HepG2 (cell line): ENCODE measurements at regions not wholly inside any gene's neighbourhood (a gene's known extent, or its start where the extent isn't known, plus 50 kb on each side); places are given as distances from the start of the nearest gene placed in this dataset.

ENCODE experiments used
- ELF1 ChIP-seq: sonication (generic); formaldehyde crosslinking; IDR thresholded peaks from 2 replicates; pipeline ENCODE4 v1.4.0; 2020; ENCODE audit warnings: missing genetic modification reagents
- ESRRA ChIP-seq: sonication (generic); formaldehyde crosslinking; IDR thresholded peaks from 2 replicates; pipeline ENCODE4 v1.5.1; 2020; ENCODE audit warnings: mild to moderate bottlenecking, low read depth, missing genetic modification reagents
- ETV6 ChIP-seq: sonication (generic); formaldehyde crosslinking; conservative IDR thresholded peaks from 2 replicates; pipeline ENCODE4 v1.4.0; 2020; ENCODE audit warnings: missing genetic modification reagents
- HDAC1 ChIP-seq: sonication (generic); formaldehyde crosslinking; IDR thresholded peaks from 2 replicates; pipeline ENCODE4 v1.5.1; 2020; ENCODE audit warnings: mild to moderate bottlenecking, missing genetic modification reagents
- HNF4G ChIP-seq, 2 experiments: sonication (generic) in 1 of 2; formaldehyde crosslinking in 1 of 2; IDR thresholded peaks; 2 replicates each; pipeline versions ENCODE4 v1.4.0 to v1.6.1; 2011 to 2020; ENCODE audit warnings: borderline replicate concordance in 2 of 2, low read depth in 2 of 2, mild to moderate bottlenecking in 2 of 2, low read length in 1 of 2, missing genetic modification reagents in 1 of 2, moderate library complexity in 1 of 2
- MIXL1 ChIP-seq: IDR thresholded peaks from 2 replicates; pipeline ENCODE4 v1.6.1; 2016
- NFKBIZ ChIP-seq: IDR thresholded peaks from 2 replicates; pipeline ENCODE4 v1.6.1; 2018; ENCODE audit warnings: missing genetic modification reagents, missing compliant biosample characterization
- PLRG1 ChIP-seq: fragments of 450-650 bp; conservative IDR thresholded peaks from 2 replicates; pipeline ENCODE4 v1.6.1; 2016
- RARA ChIP-seq: IDR thresholded peaks from 2 replicates; pipeline ENCODE4 v1.6.1; 2016; ENCODE audit warnings: missing genetic modification reagents, missing compliant biosample characterization
- SIN3A ChIP-seq: IDR thresholded peaks from 2 replicates; pipeline ENCODE4 v1.6.1; 2011; ENCODE audit warnings: low read depth, mild to moderate bottlenecking, control low read depth, low read length, borderline replicate concordance
- SOX5 ChIP-seq: IDR thresholded peaks from 2 replicates; pipeline ENCODE4 v1.6.1; 2016; ENCODE audit warnings: borderline replicate concordance
- SP4 ChIP-seq: sonication (generic); formaldehyde crosslinking; IDR thresholded peaks from 2 replicates; pipeline ENCODE4 v1.8.1; 2023; ENCODE audit warnings: mild to moderate bottlenecking, missing genetic modification reagents
- STAT5B ChIP-seq: sonication (generic); formaldehyde crosslinking; IDR thresholded peaks from 2 replicates; pipeline ENCODE4 v1.4.0; 2020; ENCODE audit warnings: missing genetic modification reagents
- XBP1 ChIP-seq: sonication (generic); formaldehyde crosslinking; IDR thresholded peaks from 2 replicates; pipeline ENCODE4 v1.5.0; 2020; ENCODE audit warnings: missing genetic modification reagents
- ZBTB42 ChIP-seq: sonication (generic); formaldehyde crosslinking; IDR thresholded peaks from 2 replicates; pipeline ENCODE4 v1.5.0; 2020; ENCODE audit warnings: mild to moderate bottlenecking, missing genetic modification reagents
- ZNF232 ChIP-seq: sonication (generic); formaldehyde crosslinking; IDR thresholded peaks from 2 replicates; pipeline ENCODE4 v1.4.0; 2020; ENCODE audit warnings: missing genetic modification reagents, borderline replicate concordance
- ZNF546 ChIP-seq: sonication (generic); formaldehyde crosslinking; conservative IDR thresholded peaks from 2 replicates; pipeline ENCODE4 v1.8.1; 2023; ENCODE audit warnings: mild to moderate bottlenecking, missing genetic modification reagents
- ZNF746 ChIP-seq: sonication (generic); formaldehyde crosslinking; IDR thresholded peaks from 2 replicates; pipeline ENCODE4 v1.8.0; 2022; ENCODE audit warnings: mild to moderate bottlenecking, missing genetic modification reagents
- TF ChIP-seq, protein P1 (sequence below): sonication (generic); formaldehyde crosslinking; IDR thresholded peaks from 2 replicates; pipeline ENCODE4 v1.5.0; 2020; ENCODE audit warnings: missing genetic modification reagents
- TF ChIP-seq, protein P2 (sequence below): sonication (generic); formaldehyde crosslinking; IDR thresholded peaks from 2 replicates; pipeline ENCODE4 v1.4.0; 2020; ENCODE audit warnings: missing genetic modification reagents, borderline replicate concordance
- TF ChIP-seq, protein P3 (sequence below): IDR thresholded peaks from 2 replicates; pipeline ENCODE4 v1.6.1; 2012; ENCODE audit warnings: low read depth, low read length, improper control_type of control experiment
- TF ChIP-seq, protein P4 (sequence below): sonication (generic); formaldehyde crosslinking; IDR thresholded peaks from 2 replicates; pipeline ENCODE4 v1.9.0; 2021; ENCODE audit warnings: missing genetic modification reagents, mild to moderate bottlenecking, borderline replicate concordance
- TF ChIP-seq, protein P5 (sequence below): sonication (generic); formaldehyde crosslinking; conservative IDR thresholded peaks from 2 replicates; pipeline ENCODE4 v1.8.1; 2023; ENCODE audit warnings: missing genetic modification reagents

DNA sequence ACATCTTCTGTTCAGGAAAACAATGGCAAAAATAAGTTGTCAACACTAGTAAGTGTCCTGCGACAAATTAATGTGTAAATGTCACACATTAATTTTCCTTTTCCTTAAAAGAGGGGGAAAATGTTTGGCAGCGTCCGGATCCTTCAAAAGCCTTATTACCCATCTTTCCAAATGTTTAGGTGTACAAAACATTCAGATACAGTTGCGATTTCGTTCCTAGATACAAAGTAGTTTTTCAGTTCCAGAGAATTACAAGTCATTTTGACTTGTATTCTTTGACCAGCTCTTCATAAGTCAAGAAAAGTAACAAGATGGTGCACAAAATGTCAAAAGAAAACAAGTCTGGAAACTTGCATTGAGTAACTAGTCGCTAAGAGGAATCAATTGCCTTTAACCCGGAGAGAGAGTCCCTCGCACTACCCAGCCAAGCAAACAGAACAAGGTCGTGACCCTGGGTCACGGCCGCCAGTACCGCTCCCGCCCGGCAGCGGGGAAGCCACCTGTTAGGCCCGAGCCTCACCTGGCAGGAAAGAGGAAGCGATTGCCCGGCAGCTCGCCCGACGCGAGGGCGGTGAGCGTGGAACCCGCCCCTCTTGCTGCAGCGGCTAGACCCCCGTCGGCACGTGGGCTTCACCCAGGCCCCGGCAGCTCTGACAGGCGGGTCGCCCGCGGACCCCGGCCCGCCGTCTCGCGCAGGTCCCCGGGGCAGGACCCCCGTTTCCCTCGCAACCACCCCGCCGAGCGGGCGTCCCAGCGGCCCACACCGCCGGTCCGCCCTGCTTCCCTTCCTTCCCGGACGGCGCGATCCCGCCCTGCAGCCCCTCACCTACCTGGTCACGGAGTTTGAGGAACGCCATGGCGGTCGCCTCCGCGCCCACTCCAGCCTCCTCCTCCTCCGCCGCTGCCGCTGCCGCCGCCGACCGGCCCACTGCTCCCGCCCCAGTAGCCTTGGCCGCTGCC is 61.0 kb upstream of the ANKRD28 start (continued):
- TF ChIP-seq, protein P1, sequence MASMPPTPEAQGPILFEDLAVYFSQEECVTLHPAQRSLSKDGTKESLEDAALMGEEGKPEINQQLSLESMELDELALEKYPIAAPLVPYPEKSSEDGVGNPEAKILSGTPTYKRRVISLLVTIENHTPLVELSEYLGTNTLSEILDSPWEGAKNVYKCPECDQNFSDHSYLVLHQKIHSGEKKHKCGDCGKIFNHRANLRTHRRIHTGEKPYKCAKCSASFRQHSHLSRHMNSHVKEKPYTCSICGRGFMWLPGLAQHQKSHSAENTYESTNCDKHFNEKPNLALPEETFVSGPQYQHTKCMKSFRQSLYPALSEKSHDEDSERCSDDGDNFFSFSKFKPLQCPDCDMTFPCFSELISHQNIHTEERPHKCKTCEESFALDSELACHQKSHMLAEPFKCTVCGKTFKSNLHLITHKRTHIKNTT (CRISPR knock-in tag): no peak
- TF ChIP-seq, protein P2, sequence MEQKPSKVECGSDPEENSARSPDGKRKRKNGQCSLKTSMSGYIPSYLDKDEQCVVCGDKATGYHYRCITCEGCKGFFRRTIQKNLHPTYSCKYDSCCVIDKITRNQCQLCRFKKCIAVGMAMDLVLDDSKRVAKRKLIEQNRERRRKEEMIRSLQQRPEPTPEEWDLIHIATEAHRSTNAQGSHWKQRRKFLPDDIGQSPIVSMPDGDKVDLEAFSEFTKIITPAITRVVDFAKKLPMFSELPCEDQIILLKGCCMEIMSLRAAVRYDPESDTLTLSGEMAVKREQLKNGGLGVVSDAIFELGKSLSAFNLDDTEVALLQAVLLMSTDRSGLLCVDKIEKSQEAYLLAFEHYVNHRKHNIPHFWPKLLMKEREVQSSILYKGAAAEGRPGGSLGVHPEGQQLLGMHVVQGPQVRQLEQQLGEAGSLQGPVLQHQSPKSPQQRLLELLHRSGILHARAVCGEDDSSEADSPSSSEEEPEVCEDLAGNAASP (CRISPR knock-in tag): peak; percentile 83
- TF ChIP-seq STAT5B (CRISPR knock-in tag): no peak
- peak; percentile 47; the same call in 1 of the 2 replicates for TF ChIP-seq SOX5 (CRISPR knock-in tag)
- TF ChIP-seq NFKBIZ: peak; percentile 36; the same call in 1 of the 2 replicates
- peak; percentile 71 for TF ChIP-seq ZNF746
- no peak for TF ChIP-seq PLRG1
- TF ChIP-seq, protein P3, sequence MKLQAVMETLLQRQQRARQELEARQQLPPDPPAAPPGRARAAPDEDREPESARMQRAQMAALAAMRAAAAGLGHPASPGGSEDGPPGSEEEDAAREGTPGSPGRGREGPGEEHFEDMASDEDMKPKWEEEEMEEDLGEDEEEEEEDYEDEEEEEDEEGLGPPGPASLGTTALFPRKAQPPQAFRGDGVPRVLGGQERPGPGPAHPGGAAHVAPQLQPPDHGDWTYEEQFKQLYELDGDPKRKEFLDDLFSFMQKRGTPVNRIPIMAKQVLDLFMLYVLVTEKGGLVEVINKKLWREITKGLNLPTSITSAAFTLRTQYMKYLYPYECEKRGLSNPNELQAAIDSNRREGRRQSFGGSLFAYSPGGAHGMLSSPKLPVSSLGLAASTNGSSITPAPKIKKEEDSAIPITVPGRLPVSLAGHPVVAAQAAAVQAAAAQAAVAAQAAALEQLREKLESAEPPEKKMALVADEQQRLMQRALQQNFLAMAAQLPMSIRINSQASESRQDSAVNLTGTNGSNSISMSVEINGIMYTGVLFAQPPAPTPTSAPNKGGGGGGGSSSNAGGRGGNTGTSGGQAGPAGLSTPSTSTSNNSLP: no peak
- peak; percentile 89 for TF ChIP-seq ESRRA (CRISPR knock-in tag)
- TF ChIP-seq RARA (CRISPR knock-in tag): peak; percentile 98
- peak; percentile 88 for TF ChIP-seq ETV6 (CRISPR knock-in tag)
- peak; percentile 34; the same call in 1 of the 2 replicates for TF ChIP-seq MIXL1 (CRISPR knock-in tag)
- TF ChIP-seq SIN3A: peak; percentile 79
- TF ChIP-seq, protein P4, sequence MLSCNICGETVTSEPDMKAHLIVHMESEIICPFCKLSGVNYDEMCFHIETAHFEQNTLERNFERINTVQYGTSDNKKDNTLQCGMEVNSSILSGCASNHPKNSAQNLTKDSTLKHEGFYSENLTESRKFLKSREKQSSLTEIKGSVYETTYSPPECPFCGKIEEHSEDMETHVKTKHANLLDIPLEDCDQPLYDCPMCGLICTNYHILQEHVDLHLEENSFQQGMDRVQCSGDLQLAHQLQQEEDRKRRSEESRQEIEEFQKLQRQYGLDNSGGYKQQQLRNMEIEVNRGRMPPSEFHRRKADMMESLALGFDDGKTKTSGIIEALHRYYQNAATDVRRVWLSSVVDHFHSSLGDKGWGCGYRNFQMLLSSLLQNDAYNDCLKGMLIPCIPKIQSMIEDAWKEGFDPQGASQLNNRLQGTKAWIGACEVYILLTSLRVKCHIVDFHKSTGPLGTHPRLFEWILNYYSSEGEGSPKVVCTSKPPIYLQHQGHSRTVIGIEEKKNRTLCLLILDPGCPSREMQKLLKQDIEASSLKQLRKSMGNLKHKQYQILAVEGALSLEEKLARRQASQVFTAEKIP (CRISPR knock-in tag): no peak
- no peak for TF ChIP-seq ZNF546 (CRISPR knock-in tag)
- TF ChIP-seq ZBTB42 (CRISPR knock-in tag): no peak
- TF ChIP-seq ELF1: peak; percentile 66
- TF ChIP-seq, protein P5, sequence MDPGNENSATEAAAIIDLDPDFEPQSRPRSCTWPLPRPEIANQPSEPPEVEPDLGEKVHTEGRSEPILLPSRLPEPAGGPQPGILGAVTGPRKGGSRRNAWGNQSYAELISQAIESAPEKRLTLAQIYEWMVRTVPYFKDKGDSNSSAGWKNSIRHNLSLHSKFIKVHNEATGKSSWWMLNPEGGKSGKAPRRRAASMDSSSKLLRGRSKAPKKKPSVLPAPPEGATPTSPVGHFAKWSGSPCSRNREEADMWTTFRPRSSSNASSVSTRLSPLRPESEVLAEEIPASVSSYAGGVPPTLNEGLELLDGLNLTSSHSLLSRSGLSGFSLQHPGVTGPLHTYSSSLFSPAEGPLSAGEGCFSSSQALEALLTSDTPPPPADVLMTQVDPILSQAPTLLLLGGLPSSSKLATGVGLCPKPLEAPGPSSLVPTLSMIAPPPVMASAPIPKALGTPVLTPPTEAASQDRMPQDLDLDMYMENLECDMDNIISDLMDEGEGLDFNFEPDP (CRISPR knock-in tag): no peak
- no peak for TF ChIP-seq XBP1 (CRISPR knock-in tag)
- TF ChIP-seq HNF4G (IDR thresholded peaks at IDR 0.05; ENCODE audit: borderline replicate concordance, low read depth, low read length): no peak; the same call in 1 of the 2 replicates
- 0 out of 2 replicates have a peak, but pooled peaks have one; percentile 49 for TF ChIP-seq HNF4G (CRISPR knock-in tag; IDR thresholded peaks at IDR 0.05; ENCODE audit: borderline replicate concordance, low read depth)
- TF ChIP-seq ZNF232 (CRISPR knock-in tag): no peak
- TF ChIP-seq HDAC1 (CRISPR knock-in tag): peak; percentile 75; the same call in 1 of the 2 replicates
- peak; percentile 45; the same call in 1 of the 2 replicates for TF ChIP-seq SP4 (CRISPR knock-in tag)
